ENCODE measurements at regions not wholly inside any gene's neighbourhood (a gene's known extent, or its start where the extent isn't known, plus 50 kb on each side); places are given as distances from the start of the nearest gene placed in this dataset.
"Not testable (repeated sequence)": the region's sequence is repeated elsewhere in the genome, so short reads cannot be mapped to it uniquely, and the experiment has no call there.

GRCh38 chr17:70739065-70739464 is 569.7 kb downstream of the KCNJ2 start:
- CTCF ChIA-PET: no interaction called here
- BruUV-seq (replicated peaks): no TSS peak
- TF ChIP-seq EZH2 (IDR thresholded peaks at IDR 0.05; ENCODE audit: borderline replicate concordance, low read depth, low read length, poor library complexity, severe bottlenecking): no peak
- TF ChIP-seq CTCF (conservative IDR thresholded peaks at IDR 0.05; ENCODE audit: low read depth, low read length): no peak
- H3K4me1 ChIP-seq (ENCODE audit: insufficient read depth, low read length, poor library complexity, severe bottlenecking): no peaks in the 10 kb centered on the region
- POLR2A ChIA-PET (ENCODE audit: low non-redundant PET): no interaction called here
- H3K27ac ChIP-seq (ENCODE audit: low read depth, low read length, poor library complexity, severe bottlenecking): no peak overlapping the region
- H3K36me3 ChIP-seq (ENCODE audit: insufficient read depth, low read length, poor library complexity, severe bottlenecking): no peaks in the 10 kb centered on the region
- peaks cover 9% of the 10 kb centered on the region for H3K27me3 ChIP-seq (replicated peaks; ENCODE audit: insufficient read depth, low read depth, low read length, poor library complexity)
- DNase-seq (ENCODE audit: low spot score): no peak
- intact Hi-C loops (cut with micrococcal nuclease; ENCODE audit: unreplicated experiment): no loop called here
- no peak overlapping the region for H3K4me3 ChIP-seq (ENCODE audit: low read depth, low read length, poor library complexity, severe bottlenecking)
- no peaks in the 10 kb centered on the region for H3K9me3 ChIP-seq (ENCODE audit: low read depth, low read length, poor library complexity, severe bottlenecking)

- H3K4me3 ChIP-seq (ENCODE audit: low read depth, low read length, poor library complexity, severe bottlenecking); BruUV-seq (replicated peaks); H3K27ac ChIP-seq (ENCODE audit: low read depth, low read length, poor library complexity, severe bottlenecking); H3K9me3 ChIP-seq (ENCODE audit: low read depth, low read length, poor library complexity, severe bottlenecking); H3K27me3 ChIP-seq (replicated peaks; ENCODE audit: insufficient read depth, low read depth, low read length, poor library complexity); DNase-seq (ENCODE audit: low spot score); CTCF ChIA-PET; POLR2A ChIA-PET (ENCODE audit: low non-redundant PET); H3K36me3 ChIP-seq (ENCODE audit: insufficient read depth, low read length, poor library complexity, severe bottlenecking); H3K4me1 ChIP-seq (ENCODE audit: insufficient read depth, low read length, poor library complexity, severe bottlenecking): not testable (repeated sequence)
- intact Hi-C loops (cut with micrococcal nuclease; ENCODE audit: unreplicated experiment): loop anchor here (10.0 kb wide), 1 partner anchor 62 kb away; no protein-coding TSS in a partner anchor
These were observed 577.2 kb downstream of the KCNJ2 start for GRCh38 chr17:70746574-70746973.

GRCh38 chr17:70750983-70751382 is 581.7 kb downstream of the KCNJ2 start:
- intact Hi-C loops (cut with micrococcal nuclease; ENCODE audit: unreplicated experiment): no loop called here
- Histone ChIP-seq H3K27me3 (replicated peaks; ENCODE audit: insufficient read depth, low read depth, low read length, poor library complexity) (no peaks in the 10 kb centered on the region), H3K36me3 (ENCODE audit: insufficient read depth, low read length, poor library complexity, severe bottlenecking) (no peaks in the 10 kb centered on the region), H3K27ac (ENCODE audit: low read depth, low read length, poor library complexity, severe bottlenecking) (no peak overlapping the region), H3K9me3 (ENCODE audit: low read depth, low read length, poor library complexity, severe bottlenecking) (no peaks in the 10 kb centered on the region), H3K4me3 (ENCODE audit: low read depth, low read length, poor library complexity, severe bottlenecking) (no peak overlapping the region), H3K4me1 (ENCODE audit: insufficient read depth, low read length, poor library complexity, severe bottlenecking) (no peaks in the 10 kb centered on the region)
- POLR2A ChIA-PET (ENCODE audit: low non-redundant PET): no interaction called here
- TF ChIP-seq EZH2 (IDR thresholded peaks at IDR 0.05; ENCODE audit: borderline replicate concordance, low read depth, low read length, poor library complexity, severe bottlenecking) (no peak), CTCF (conservative IDR thresholded peaks at IDR 0.05; ENCODE audit: low read depth, low read length) (no peak)
- no TSS peak for BruUV-seq (replicated peaks)
- CTCF ChIA-PET: no interaction called here
- no peak for DNase-seq (ENCODE audit: low spot score)

- H3K27me3 ChIP-seq (replicated peaks; ENCODE audit: insufficient read depth, low read depth, low read length, poor library complexity); H3K4me3 ChIP-seq (ENCODE audit: low read depth, low read length, poor library complexity, severe bottlenecking); H3K27ac ChIP-seq (ENCODE audit: low read depth, low read length, poor library complexity, severe bottlenecking); CTCF ChIA-PET; H3K4me1 ChIP-seq (ENCODE audit: insufficient read depth, low read length, poor library complexity, severe bottlenecking); BruUV-seq (replicated peaks); DNase-seq (ENCODE audit: low spot score); POLR2A ChIA-PET (ENCODE audit: low non-redundant PET); H3K36me3 ChIP-seq (ENCODE audit: insufficient read depth, low read length, poor library complexity, severe bottlenecking); H3K9me3 ChIP-seq (ENCODE audit: low read depth, low read length, poor library complexity, severe bottlenecking); intact Hi-C loops (cut with micrococcal nuclease; ENCODE audit: unreplicated experiment): not testable (repeated sequence)
These were observed 583.1 kb downstream of the KCNJ2 start for GRCh38 chr17:70752461-70752860.
